SK-N-MC (cell line): ENCODE measurements at regions not wholly inside any gene's neighbourhood (a gene's known extent, or its start where the extent isn't known, plus 50 kb on each side); places are given as distances from the start of the nearest gene placed in this dataset.

Experiments
- EZH2 ChIP-seq: fragments of 200-600 bp; sonication (generic); IDR thresholded peaks from one replicate; pipeline ENCODE4 v1.6.1; 2017; ENCODE audit warnings: antibody characterized with exemption
- FOXP2 ChIP-seq: optimal IDR thresholded peaks from 2 replicates; pipeline ENCODE3; 2011; ENCODE audit warnings: mild to moderate bottlenecking, moderate library complexity; ENCODE audit not compliant: insufficient read depth; ENCODE audit errors: extremely low read length, control extremely low read depth
- POLR2AphosphoS5 ChIP-seq: IDR thresholded peaks from 2 replicates; pipeline ENCODE4 v1.6.1; 2012; ENCODE audit warnings: mild to moderate bottlenecking, low read depth, low read length, borderline replicate concordance

GRCh38 chr10:30755441-30755953 is 125.9 kb upstream of the LYZL2 start:
- no peak for TF ChIP-seq EZH2
- TF ChIP-seq POLR2AphosphoS5 = no peak
- no peak for TF ChIP-seq FOXP2
